CD4-positive, alpha-beta T cell treated with Interleukin-2 at 100 ng/mL for 4 hours (primary cell): ENCODE measurements at regions not wholly inside any gene's neighbourhood (a gene's known extent, or its start where the extent isn't known, plus 50 kb on each side); places are given as distances from the start of the nearest gene placed in this dataset.

ENCODE experiments used
- DNase-seq: peaks from one replicate; pipeline ENCODE4 v3.0.0-alpha.2; 2020; ENCODE audit warnings: low spot score

DNA sequence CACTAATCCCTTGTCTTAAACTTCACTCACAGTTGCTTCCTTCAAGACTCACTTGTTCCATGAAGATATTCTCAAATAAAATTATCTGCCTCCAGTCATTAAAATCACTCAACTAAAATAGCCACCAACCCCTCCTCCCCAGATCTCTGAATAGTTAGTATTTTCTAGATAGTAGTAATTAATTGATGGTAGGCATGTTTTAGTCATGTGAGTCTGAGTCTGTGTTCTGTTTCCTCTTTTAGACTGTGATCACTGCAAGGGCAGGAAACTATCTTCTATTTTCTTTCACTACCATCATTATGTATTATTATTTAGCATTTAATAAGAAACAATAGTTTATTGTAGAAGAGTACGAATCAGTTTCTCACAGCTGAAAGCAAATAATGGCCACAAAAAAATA, 1080.5 kb downstream of the IGSF11 start:
- no peak for DNase-seq

DNA sequence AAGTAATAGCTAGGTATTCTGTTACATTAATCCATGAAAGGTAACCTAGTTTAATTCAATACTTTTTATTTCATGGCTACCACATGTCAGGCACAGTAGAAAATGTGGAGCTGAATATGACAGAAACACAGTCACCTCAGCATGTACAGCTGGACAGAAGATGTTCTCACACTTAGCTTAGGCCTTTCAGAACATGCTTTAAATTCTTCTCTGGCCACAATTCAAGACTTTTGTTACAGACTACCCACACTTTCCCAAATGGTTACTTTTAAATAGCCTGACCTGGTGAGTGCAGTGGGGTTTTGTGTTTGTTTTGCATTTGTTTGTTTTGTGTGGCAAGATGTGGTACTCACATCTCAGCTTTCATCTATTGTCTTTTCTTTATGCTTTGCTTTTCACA, 1079.5 kb downstream of the IGSF11 start:
- no peak for DNase-seq

DNA sequence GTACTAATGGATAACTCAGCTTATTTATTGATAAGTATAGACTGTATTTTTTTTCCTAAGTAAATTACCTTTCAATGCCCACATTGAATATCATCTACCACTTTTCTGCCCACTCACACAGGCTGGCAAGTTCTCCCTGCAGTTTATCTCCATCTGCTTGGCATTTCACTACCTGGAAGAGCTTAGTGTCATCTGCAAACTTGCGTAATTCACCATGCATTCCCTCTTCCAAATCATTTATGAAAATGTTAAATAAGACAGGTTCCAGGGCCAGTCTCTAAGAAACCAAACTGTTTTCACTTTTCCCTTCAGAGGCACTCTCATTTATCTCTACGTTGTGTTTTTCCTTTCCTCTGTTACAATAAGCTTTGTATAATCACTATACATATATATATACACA, 1076.6 kb downstream of the IGSF11 start:
- DNase-seq: no peak

DNA sequence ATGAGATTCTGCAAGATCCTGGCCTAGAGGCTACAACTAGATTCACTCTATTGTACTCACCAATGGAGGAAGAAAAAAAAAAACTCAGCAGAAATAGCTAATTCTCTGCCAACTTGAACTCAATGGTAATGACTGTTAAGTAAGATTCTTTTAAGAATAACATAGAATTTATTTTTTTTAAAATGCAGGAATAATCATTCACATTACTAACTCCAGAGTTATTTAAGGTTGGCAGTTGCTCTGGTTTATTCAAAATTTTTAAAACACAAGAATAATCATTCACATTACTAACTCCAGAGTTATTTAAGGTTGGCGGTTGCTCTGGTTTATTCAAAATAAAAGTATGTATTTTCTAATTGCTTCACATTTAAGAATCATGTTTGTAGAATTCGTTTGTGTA, 1071.9 kb downstream of the IGSF11 start:
- DNase-seq: no peak

DNA sequence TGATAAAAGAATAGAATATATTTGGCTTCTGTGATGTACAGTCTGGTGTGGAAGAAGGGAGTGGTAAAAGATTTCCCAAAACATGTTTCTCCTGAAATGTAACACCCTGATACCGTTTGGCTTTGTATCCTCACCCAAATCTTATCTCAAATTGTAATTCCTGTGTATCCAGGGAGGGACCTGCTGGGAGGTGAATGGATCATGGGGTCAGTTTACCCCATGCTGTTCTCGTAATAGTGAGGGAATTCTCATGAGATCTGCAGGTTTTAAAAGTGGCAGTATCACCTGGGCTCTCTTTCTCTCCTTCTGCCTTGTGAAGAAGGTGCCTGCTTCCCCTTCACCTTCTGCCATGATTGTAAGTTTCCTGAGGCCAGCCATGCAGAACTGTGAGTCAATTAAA, 1070.8 kb downstream of the IGSF11 start:
- DNase-seq: no peak

DNA sequence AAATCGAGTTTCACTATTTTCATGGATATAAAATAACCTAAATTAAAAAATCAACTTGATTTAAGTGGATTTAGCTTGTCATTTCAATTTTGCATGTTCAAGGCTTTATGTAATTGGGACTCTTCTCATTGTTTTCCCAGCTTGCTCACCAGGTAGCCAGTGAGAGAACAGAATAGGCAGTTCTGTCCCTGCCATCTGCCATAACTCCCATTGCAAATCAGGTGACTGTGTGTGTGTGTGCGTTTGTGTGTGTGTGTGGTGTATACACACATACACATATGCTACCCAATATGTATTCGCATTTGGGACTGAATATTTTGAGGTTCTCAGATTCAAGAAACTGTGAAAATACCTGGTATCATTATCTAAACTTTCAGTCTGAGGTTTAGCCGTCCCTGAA, 1069.8 kb downstream of the IGSF11 start:
- DNase-seq: no peak

DNA sequence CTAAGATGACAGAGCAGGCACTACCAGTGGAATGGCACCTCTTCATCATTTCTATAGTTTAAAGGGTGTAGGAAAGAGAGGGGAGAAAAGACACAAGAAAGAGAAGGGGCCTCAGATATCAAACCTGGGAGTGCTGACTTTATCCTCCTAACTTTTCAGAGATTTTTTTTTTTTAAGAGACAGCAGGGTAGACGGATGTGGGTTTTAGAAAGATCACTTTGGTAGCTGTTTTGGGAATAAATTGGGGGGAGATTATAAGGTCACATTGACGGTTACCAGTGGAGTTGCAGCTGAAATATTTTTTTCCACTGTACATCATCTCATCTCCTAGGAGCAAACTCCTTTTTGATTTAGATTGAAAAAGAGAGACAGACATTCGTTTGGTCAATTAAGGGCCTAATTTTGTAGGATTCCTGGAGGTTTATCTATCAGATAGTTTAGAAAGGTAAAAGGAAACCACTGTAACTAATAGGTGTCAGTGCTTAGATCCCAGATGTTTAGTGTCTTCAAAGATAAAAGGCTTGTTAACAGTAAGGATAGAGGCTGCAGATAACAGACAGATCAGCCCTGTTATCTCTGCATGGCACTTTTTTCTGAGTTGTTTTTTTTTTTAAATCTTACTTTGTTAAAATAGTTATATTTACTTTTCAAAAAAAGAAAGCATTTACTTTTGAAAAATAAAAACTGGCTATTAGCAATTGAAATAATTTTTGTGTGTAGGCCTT, 1057.0 kb downstream of the IGSF11 start:
- no peak for DNase-seq

DNA sequence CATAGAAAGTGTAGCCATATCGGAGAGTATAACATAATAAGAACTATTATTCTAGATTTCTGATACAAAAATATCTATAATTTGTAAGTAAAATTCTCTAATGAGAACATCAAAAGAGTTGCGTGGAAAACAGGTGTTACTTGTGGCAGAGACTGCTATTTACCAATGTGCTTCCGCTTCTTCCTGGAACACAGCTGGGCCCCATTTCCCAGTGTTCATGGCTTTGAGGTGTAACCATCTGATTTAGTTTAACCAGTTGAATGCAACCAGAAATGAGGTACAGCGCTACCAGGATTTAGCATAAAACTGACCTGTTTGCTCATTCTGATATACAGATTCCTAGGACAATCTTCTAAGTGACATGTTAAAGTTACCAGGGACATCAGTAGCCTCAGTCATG, 1055.2 kb downstream of the IGSF11 start:
- no peak for DNase-seq

DNA sequence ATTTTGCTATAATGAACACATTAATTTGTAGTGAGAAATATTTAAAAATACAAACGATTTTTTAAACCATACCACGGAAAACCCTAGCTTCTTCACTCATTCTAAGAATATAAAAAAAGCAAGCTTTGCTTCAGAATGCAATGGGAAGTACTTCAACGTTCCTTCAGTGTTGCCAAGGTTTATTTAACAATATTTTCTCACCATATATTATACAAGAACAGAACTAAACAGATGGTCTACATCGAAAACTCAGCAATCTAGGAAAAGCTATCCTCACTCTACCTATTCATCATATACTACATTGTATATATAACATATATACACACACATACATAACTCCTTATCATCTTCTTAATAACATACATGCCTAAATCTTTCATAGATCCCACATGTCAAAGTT, 1047.4 kb downstream of the IGSF11 start:
- no peak for DNase-seq

DNA sequence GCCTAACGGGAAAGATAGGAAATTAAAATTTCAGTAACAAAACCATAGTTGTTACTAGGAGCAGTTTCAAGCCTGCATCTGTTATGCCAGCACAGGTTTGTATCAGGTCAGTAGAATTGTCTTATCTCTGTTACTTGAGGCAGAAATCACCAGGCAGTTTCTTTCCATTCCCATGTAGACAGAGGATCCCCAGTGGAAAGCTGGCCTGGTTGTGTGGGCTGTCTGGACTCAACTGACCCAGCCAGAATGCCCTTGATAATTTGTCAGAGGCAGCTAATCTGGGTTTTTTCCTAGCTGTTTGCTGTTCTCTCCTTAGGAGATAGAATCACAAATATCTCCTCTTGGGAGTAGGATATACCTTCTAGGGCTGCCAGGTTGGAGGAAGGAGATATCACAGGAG, 1044.7 kb downstream of the IGSF11 start:
- no peak for DNase-seq

DNA sequence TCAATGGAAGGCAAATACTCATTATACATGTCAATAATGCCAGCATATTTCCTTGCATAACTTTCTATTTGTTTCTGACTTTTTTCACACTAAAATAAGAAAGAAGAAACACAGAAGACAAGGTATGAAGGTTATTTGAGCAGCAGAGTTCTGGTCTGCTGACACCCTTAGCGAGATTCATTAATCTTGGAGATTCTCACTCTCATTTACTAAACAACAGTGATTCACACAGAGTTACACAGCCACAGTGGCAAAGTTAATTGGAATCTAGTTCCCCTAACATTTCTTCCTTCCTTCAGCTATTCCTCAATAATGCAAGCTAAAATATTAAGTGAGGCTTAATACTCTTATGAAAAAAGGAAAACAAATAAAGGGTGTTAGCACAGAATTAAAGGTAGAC, 1044.0 kb downstream of the IGSF11 start:
- no peak for DNase-seq

DNA sequence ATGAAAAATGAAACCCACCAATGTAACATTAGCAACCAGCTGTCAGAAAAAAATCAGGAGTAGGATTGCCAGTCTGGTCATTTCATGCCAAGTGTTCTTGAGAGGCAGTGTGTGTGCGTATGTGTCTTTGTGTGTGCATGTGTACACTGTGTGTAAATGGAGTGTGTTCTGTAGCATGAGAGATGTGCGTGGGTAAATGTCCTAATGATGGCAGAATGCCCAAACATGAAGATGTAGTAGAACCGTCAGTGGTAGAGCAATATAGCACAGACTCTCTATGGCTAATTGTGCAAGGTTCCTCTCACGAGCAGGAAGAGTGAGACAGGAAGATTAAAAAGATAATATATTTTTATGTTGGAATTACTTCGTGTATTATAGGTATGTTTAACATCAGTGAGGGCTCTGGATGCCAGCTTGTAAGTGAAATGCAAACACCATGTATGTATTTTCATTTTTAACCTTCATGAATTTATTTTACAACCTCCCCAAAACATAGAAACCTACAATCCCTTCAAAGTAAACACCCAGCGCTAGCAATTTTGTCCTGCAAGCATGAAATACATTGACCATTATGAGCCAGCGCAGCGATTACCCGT, 1038.7 kb downstream of the IGSF11 start:
- DNase-seq: no peak

DNA sequence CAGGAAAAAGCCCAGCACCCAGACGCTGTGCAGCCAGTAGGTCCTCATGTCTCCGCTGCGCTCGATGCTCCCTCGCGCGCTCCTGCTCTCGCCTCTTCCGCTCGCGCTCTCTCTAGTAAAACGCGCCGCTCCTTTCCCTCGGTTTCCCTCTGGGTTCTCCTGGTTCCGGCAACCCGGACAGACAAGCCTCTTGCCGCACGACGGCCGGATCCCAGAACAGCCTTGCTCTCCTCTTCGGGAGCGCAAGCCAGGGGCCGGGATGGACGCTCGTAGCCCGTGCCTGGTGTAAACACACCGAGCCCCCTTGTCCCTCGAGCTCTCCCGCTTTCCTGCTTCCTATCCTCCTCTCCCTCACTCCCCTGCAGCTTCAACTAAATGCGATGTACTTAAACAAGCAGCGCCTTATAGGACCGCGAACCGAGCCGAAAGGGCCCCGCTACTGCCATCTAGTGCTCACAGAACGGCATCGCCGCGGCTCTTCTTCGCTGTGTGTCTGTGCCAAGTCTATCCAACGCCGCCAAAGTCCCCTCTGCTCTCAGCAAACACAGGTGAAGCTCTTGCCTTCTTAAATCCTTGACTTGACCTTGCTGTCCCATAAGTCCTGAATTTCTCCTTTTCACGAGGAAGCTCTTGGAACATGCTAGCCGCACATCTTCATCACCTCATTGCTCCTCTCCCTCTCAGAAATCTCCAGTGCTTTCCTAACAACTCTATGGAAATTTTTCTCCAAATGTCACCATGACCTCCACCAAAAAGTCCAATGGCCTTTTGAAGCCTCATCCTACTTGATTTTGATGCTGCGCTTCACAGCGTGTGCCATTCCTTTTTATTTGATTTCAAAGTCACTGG, 1037.2 kb downstream of the IGSF11 start:
- DNase-seq: peak; percentile 27

DNA sequence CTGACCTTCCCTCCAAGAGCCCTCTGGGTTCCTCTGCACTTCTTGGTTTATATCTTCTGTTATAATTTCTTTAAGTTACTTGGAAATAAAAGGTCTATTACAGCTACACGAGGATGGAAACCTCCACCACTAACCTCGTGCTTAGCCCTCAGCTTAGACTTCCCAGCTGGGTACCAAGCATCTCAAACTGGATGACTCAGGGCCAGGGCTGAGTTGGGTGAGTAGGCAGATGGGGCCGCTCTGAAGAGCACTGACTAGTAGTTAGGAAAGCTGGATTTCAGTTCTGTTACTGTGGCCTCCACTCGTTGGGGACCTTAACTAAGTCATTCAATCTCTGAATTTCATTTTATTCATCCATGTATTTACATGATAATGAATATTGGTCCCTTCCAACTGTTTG, 1036.6 kb downstream of the IGSF11 start:
- no peak for DNase-seq

DNA sequence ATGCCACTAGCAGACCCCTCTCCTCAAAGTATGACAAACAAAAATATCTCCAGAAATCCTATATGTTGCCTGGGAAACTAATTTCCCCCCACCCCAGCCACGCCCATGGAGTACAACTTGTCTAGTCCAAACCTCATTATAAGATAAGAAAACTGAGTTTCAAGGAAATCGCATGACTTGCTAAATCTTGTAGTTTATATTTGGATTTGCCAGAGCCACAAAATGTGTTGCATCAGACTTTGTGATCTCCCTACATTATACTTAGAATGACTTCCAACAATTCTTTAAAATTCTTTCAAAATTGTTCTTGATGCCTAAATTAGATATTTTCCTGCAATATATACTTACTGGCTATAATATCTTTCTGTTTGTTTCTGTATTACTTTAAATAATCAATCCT, 1034.4 kb downstream of the IGSF11 start:
- DNase-seq: no peak

DNA sequence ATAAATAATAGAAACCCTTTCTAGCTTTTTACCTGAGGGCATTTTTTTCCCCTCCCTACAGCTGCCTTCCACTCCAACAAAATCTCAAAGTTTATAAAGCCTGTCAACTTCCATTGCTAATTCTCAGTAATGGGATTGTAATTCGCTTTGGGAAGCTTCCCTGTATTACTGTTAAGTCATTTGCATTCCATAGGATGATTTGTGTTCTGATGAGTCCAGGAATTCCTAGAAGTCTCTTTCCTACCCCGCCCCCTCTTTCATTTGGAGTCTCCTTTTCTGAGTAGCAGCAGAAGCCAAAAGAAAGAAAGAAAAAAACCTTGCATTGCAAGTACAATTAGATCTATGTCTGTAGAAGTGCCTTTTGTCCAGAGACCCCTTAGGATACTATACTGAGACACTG, 1033.3 kb downstream of the IGSF11 start:
- DNase-seq: no peak

DNA sequence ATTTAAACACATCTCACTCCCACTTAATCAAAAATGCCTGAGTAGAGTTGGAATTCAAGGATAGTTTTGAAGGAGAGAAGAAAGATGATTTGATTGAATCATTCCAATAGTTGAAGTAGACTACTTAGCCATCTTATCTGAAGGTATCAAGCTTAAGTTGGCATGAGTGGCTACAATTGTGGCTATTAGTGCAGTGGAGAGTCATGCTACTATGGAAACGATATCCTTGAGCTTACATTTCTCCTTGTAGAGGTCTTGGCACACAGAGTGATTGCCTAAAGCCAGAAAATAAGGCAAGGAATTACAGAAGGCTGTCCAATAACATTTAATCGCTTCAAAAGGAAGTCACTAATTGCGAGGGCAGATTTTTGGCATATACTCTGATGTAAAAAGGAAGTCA, 1022.7 kb downstream of the IGSF11 start:
- no peak for DNase-seq

DNA sequence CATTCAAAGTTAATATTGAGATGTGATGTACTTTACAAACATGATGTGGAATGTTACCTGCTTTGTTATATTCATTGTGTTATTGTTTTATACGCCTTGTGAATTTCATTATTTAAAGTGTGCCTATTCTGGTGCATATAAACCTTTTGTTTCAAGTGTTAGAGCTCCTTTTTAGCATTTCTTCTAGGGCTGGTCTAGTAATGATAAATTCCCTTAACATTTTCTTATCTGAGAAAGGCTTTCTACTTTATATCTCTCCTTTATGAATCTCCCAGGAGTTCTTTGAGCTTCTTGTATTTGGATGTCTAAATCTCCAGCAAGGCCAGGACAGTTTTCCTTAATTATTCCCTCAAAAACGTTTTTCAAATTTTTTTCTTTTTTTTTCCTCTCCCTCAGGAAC, 1005.6 kb downstream of the IGSF11 start:
- no peak for DNase-seq

DNA sequence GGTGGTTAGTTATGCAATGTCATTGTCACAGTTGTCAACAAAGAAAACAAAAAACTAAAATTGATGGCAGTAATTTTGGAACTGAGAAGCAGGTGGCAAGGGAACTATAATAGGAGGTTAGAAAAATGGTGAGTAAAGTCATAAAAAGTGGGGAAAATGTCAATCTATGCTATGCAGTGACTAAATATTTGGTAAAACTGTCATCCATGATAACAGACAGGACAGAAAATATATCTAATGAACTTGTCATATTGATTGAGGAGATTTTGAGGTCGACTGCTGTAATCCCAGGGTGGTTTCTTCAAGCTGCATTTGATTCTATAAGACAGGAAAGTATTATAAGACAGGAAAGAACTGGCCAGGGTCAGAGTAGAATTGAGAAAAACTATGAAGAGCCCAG, 998.4 kb downstream of the IGSF11 start:
- DNase-seq: no peak

DNA sequence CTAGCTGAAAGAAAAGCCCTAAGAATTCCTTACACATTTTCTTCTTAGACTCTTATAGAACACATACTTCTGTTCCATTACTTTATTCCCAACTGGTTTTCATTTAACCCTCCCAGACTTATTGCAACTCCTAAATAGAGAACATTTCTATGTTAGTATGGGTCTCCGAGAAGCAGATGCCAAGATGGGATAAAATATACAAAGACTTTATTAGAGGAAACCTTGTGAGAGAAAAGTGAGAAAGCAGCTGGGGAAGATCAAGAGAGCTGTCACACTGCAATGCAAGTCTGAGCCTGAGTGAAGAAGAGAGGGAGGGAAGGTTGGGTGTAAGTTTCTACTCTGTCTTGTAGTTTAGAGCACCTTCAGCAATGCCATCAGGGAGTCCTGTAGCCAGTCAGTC, 979.3 kb downstream of the IGSF11 start:
- DNase-seq: no peak

DNA sequence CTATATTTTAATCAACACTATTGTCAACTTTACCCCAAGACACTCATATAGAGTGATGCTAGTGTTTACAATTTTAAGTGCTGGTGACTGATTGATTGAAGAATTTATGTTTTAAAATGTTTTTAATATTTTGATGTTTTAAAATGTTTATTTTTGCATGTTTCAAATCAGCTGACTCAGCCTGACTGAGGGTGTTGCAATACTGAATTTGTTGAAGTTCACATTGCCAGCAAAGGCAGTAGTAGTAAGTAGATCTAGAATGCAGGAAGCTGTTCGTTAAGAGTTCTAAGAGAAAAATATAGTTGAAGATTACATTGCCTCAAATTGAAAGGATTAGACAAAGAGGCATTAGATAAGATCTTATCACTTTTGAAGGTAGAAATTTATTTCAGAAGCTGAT, 977.6 kb downstream of the IGSF11 start:
- no peak for DNase-seq

DNA sequence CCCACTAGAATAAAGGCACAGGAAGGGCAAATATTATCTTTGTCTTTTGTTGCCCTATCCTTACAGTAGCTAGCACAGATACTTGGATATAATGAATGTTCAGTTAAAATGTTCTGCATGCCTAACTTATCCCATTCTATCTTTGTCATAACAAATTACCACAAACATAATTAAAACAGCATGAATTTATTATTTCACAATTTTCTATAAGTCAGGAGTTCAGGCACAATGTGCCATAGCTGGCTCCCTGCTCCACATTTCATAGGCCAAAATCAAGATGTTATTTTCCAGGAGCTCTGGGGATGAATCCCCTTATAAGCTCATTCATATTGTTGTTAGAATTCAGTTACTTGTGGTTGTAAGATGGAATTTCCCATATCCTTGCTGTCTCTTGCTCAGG, 975.5 kb downstream of the IGSF11 start:
- DNase-seq: no peak

DNA sequence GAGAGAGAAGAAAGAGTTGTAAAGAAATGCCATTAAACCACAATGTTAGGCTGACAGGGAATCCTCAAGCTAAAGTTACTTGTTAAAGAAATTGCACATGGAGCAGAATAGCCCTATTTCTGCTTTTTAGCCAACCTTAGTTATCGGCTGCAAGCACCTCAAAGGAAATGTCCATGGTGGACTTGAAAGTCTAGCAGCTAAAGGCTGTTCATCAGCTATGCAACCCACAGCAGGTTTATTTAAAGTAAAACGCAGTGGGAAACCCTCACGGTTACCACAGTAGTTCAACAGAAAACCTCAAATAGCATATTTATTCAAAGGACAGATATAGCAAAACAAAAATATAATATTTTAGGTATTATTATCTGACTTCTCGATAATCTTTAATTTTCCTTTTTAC, 967.2 kb downstream of the IGSF11 start:
- no peak for DNase-seq
